ENCODE measurements at regions not wholly inside any gene's neighbourhood (a gene's known extent, or its start where the extent isn't known, plus 50 kb on each side); places are given as distances from the start of the nearest gene placed in this dataset.
"Not testable (repeated sequence)": the region's sequence is repeated elsewhere in the genome, so short reads cannot be mapped to it uniquely, and the experiment has no call there.

- ATAC-seq (no peak), DNase-seq (no peak)
- Histone ChIP-seq H3K4me3 (ENCODE audit: low read length) (no peak overlapping the region), H3K9me3 (ENCODE audit: control insufficient read depth, low read length) (no peaks in the 10 kb centered on the region), H3K27ac (ENCODE audit: low read length) (no peak overlapping the region), H3K27me3 (ENCODE audit: control insufficient read depth, insufficient read depth) (no peaks in the 10 kb centered on the region), H3K4me1 (ENCODE audit: control insufficient read depth, insufficient read depth, low read length) (no peaks in the 10 kb centered on the region)
- intact Hi-C loops (cut with DNase I) = no loop called here
- 90% methylated on average over 1 of the region's 1 CpG for WGBS
Observed at GRCh38 chr18:38768504-38768903, 1202.9 kb upstream of the CELF4 start.

GRCh38 chr18:38759457-38759856 is 1193.9 kb upstream of the CELF4 start:
- no peaks in the 10 kb centered on the region for H3K4me1 ChIP-seq (ENCODE audit: control insufficient read depth, insufficient read depth, low read length)
- H3K27ac ChIP-seq (ENCODE audit: low read length) = no peak overlapping the region
- ATAC-seq (no peak), DNase-seq (no peak)
- 87% methylated on average over 1 of the region's 1 CpG for WGBS
- intact Hi-C loops (cut with DNase I) = no loop called here
- H3K4me3 ChIP-seq (ENCODE audit: low read length) = no peak overlapping the region
- H3K9me3 ChIP-seq (ENCODE audit: control insufficient read depth, low read length) = no peaks in the 10 kb centered on the region
- no peaks in the 10 kb centered on the region for H3K27me3 ChIP-seq (ENCODE audit: control insufficient read depth, insufficient read depth)

GRCh38 chr18:38756436-38756835 is 1190.8 kb upstream of the CELF4 start:
- intact Hi-C loops (cut with DNase I) = no loop called here
- Histone ChIP-seq H3K27ac (ENCODE audit: low read length) (no peak overlapping the region), H3K9me3 (ENCODE audit: control insufficient read depth, low read length) (no peaks in the 10 kb centered on the region), H3K4me1 (ENCODE audit: control insufficient read depth, insufficient read depth, low read length) (no peaks in the 10 kb centered on the region), H3K4me3 (ENCODE audit: low read length) (no peak overlapping the region), H3K27me3 (ENCODE audit: control insufficient read depth, insufficient read depth) (no peaks in the 10 kb centered on the region)
- no peak for DNase-seq
- 83% methylated on average over 2 of the region's 2 CpGs for WGBS
- no peak for ATAC-seq

GRCh38 chr18:38752430-38752829 is 1186.8 kb upstream of the CELF4 start:
- no peak overlapping the region for H3K27ac ChIP-seq (ENCODE audit: low read length)
- H3K4me3 ChIP-seq (ENCODE audit: low read length) = no peak overlapping the region
- 37% methylated on average over 1 of the region's 1 CpG for WGBS
- no peaks in the 10 kb centered on the region for H3K27me3 ChIP-seq (ENCODE audit: control insufficient read depth, insufficient read depth)
- ATAC-seq (no peak), DNase-seq (no peak)
- intact Hi-C loops (cut with DNase I) = no loop called here
- no peaks in the 10 kb centered on the region for H3K9me3 ChIP-seq (ENCODE audit: control insufficient read depth, low read length)
- H3K4me1 ChIP-seq (ENCODE audit: control insufficient read depth, insufficient read depth, low read length) = no peaks in the 10 kb centered on the region

- no peaks in the 10 kb centered on the region for H3K27me3 ChIP-seq (ENCODE audit: control insufficient read depth, insufficient read depth)
- no peak for DNase-seq
- no peak overlapping the region for H3K4me3 ChIP-seq (ENCODE audit: low read length)
- intact Hi-C loops (cut with DNase I) = no loop called here
- ATAC-seq = no peak
- no peaks in the 10 kb centered on the region for H3K4me1 ChIP-seq (ENCODE audit: control insufficient read depth, insufficient read depth, low read length)
- no peak overlapping the region for H3K27ac ChIP-seq (ENCODE audit: low read length)
- no peaks in the 10 kb centered on the region for H3K9me3 ChIP-seq (ENCODE audit: control insufficient read depth, low read length)
- 38% methylated on average over 8 of the region's 8 CpGs for WGBS
Observed at GRCh38 chr18:38751898-38752297, 1186.3 kb upstream of the CELF4 start.

- Histone ChIP-seq H3K9me3 (ENCODE audit: control insufficient read depth, low read length) (no peaks in the 10 kb centered on the region), H3K4me3 (ENCODE audit: low read length) (no peak overlapping the region), H3K27me3 (ENCODE audit: control insufficient read depth, insufficient read depth) (no peaks in the 10 kb centered on the region), H3K27ac (ENCODE audit: low read length) (no peak overlapping the region), H3K4me1 (ENCODE audit: control insufficient read depth, insufficient read depth, low read length) (no peaks in the 10 kb centered on the region)
- 82% methylated on average over 2 of the region's 2 CpGs for WGBS
- DNase-seq = no peak
- ATAC-seq = no peak
- intact Hi-C loops (cut with DNase I) = no loop called here
Observed at GRCh38 chr18:38751211-38751610, 1185.6 kb upstream of the CELF4 start.

GRCh38 chr18:38750751-38751150 is 1185.2 kb upstream of the CELF4 start:
- no peaks in the 10 kb centered on the region for H3K4me1 ChIP-seq (ENCODE audit: control insufficient read depth, insufficient read depth, low read length)
- intact Hi-C loops (cut with DNase I) = no loop called here
- H3K9me3 ChIP-seq (ENCODE audit: control insufficient read depth, low read length) = no peaks in the 10 kb centered on the region
- H3K4me3 ChIP-seq (ENCODE audit: low read length) = no peak overlapping the region
- no peak overlapping the region for H3K27ac ChIP-seq (ENCODE audit: low read length)
- ATAC-seq (no peak), DNase-seq (no peak)
- no peaks in the 10 kb centered on the region for H3K27me3 ChIP-seq (ENCODE audit: control insufficient read depth, insufficient read depth)
- WGBS = 84% methylated on average over 3 of the region's 3 CpGs

GRCh38 chr18:38747153-38747552 is 1181.6 kb upstream of the CELF4 start:
- Histone ChIP-seq H3K27me3 (ENCODE audit: control insufficient read depth, insufficient read depth) (no peaks in the 10 kb centered on the region), H3K4me3 (ENCODE audit: low read length) (no peak overlapping the region), H3K9me3 (ENCODE audit: control insufficient read depth, low read length) (no peaks in the 10 kb centered on the region), H3K4me1 (ENCODE audit: control insufficient read depth, insufficient read depth, low read length) (no peaks in the 10 kb centered on the region), H3K27ac (ENCODE audit: low read length) (no peak overlapping the region)
- ATAC-seq = no peak
- no peak for DNase-seq
- intact Hi-C loops (cut with DNase I) = no loop called here
- WGBS = 78% methylated on average over 5 of the region's 5 CpGs

GRCh38 chr18:38720181-38720580 is 1154.6 kb upstream of the CELF4 start:
- H3K9me3 ChIP-seq (ENCODE audit: control insufficient read depth, low read length); DNase-seq; intact Hi-C loops (cut with DNase I); ATAC-seq; H3K27ac ChIP-seq (ENCODE audit: low read length); H3K4me1 ChIP-seq (ENCODE audit: control insufficient read depth, insufficient read depth, low read length); H3K4me3 ChIP-seq (ENCODE audit: low read length); H3K27me3 ChIP-seq (ENCODE audit: control insufficient read depth, insufficient read depth): not testable (repeated sequence)
- WGBS = 80% methylated on average over 2 of the region's 2 CpGs

GRCh38 chr18:38718365-38718901 is 1152.8 kb upstream of the CELF4 start:
- H3K4me3 ChIP-seq (ENCODE audit: low read length) = no peak overlapping the region
- H3K4me1 ChIP-seq (ENCODE audit: control insufficient read depth, insufficient read depth, low read length) = no peaks in the 10 kb centered on the region
- intact Hi-C loops (cut with DNase I) = no loop called here
- DNase-seq (peak in 2 of 3 donors; percentile 34 to 42), ATAC-seq (no peak)
- no peaks in the 10 kb centered on the region for H3K9me3 ChIP-seq (ENCODE audit: control insufficient read depth, low read length)
- no peaks in the 10 kb centered on the region for H3K27me3 ChIP-seq (ENCODE audit: control insufficient read depth, insufficient read depth)
- WGBS = 98% methylated on average over 34 of the region's 34 CpGs
- H3K27ac ChIP-seq (ENCODE audit: low read length) = no peak overlapping the region

GRCh38 chr18:38709122-38709521 is 1143.5 kb upstream of the CELF4 start:
- 84% methylated on average over 5 of the region's 5 CpGs for WGBS
- no peaks in the 10 kb centered on the region for H3K27me3 ChIP-seq (ENCODE audit: control insufficient read depth, insufficient read depth)
- no peaks in the 10 kb centered on the region for H3K9me3 ChIP-seq (ENCODE audit: control insufficient read depth, low read length)
- no peak overlapping the region for H3K4me3 ChIP-seq (ENCODE audit: low read length)
- H3K4me1 ChIP-seq (ENCODE audit: control insufficient read depth, insufficient read depth, low read length) = no peaks in the 10 kb centered on the region
- DNase-seq = no peak
- no peak overlapping the region for H3K27ac ChIP-seq (ENCODE audit: low read length)
- intact Hi-C loops (cut with DNase I) = no loop called here
- ATAC-seq = no peak

GRCh38 chr18:38706373-38706772 is 1140.8 kb upstream of the CELF4 start:
- Histone ChIP-seq H3K9me3 (ENCODE audit: control insufficient read depth, low read length) (no peaks in the 10 kb centered on the region), H3K27me3 (ENCODE audit: control insufficient read depth, insufficient read depth) (no peaks in the 10 kb centered on the region), H3K4me1 (ENCODE audit: control insufficient read depth, insufficient read depth, low read length) (no peaks in the 10 kb centered on the region), H3K4me3 (ENCODE audit: low read length) (no peak overlapping the region), H3K27ac (ENCODE audit: low read length) (no peak overlapping the region)
- ATAC-seq = no peak
- WGBS = 44% methylated on average over 5 of the region's 5 CpGs
- intact Hi-C loops (cut with DNase I) = no loop called here
- no peak for DNase-seq
